WTC11 (cell line): ENCODE measurements at regions not wholly inside any gene's neighbourhood (a gene's known extent, or its start where the extent isn't known, plus 50 kb on each side); places are given as distances from the start of the nearest gene placed in this dataset.

Source experiments
- ATAC-seq: fragments of 200-7000 bp; cut with Tn5 transposase; 2 replicates; pipeline ENCODE4 v1.10.0; 2021; ENCODE audit warnings: mild to moderate bottlenecking, moderate library complexity
- CTCF ChIA-PET: fragments of 300-600 bp; sonication (Branson Sonifier 250); formaldehyde crosslinking; loops from one replicate; lab custom pipeline; 2021; ENCODE audit warnings: antibody characterized with exemption; lab: Charles Lee
- POLR2A ChIA-PET: fragments of 350-600 bp; sonication (Branson Sonifier 250); formaldehyde crosslinking; loops from one replicate; lab custom pipeline; 2021; ENCODE audit warnings: antibody characterized with exemption; lab: Charles Lee
- DNase-seq: peaks from one replicate; pipeline ENCODE4 v3.0.0; 2021; ENCODE audit warnings: low spot score
- H3K27ac Mint-ChIP-seq: 2 replicates; pipeline ENCODE4 v1.8.0; 2021; ENCODE audit warnings: mixed read lengths
- H3K27me3 Mint-ChIP-seq: 2 replicates; pipeline ENCODE4 v1.8.0; 2021; ENCODE audit warnings: low read depth, mild to moderate bottlenecking, moderate library complexity, mixed read lengths
- H3K36me3 Mint-ChIP-seq: 2 replicates; pipeline ENCODE4 v1.8.0; 2021; ENCODE audit warnings: mixed read lengths
- H3K4me1 Mint-ChIP-seq: 2 replicates; pipeline ENCODE4 v1.8.0; 2022; ENCODE audit warnings: mixed read lengths
- H3K4me3 Mint-ChIP-seq: 2 replicates; pipeline ENCODE4 v1.8.0; 2021; ENCODE audit warnings: mild to moderate bottlenecking, moderate library complexity, mixed read lengths
- H3K9me3 Mint-ChIP-seq: 2 replicates; pipeline ENCODE4 v1.8.0; 2021; ENCODE audit warnings: mixed read lengths
- E2F1 ChIP-seq: sonication (generic); formaldehyde crosslinking; IDR thresholded peaks from 2 replicates; pipeline ENCODE4 v1.8.0; 2022; ENCODE audit warnings: mild to moderate bottlenecking, missing genetic modification reagents
- E2F4 ChIP-seq: sonication (generic); formaldehyde crosslinking; IDR thresholded peaks from 2 replicates; pipeline ENCODE4 v1.8.1; 2022; ENCODE audit warnings: low read depth, mild to moderate bottlenecking, moderate library complexity, missing genetic modification reagents, borderline replicate concordance
- E2F5 ChIP-seq: sonication (generic); formaldehyde crosslinking; IDR thresholded peaks from 2 replicates; pipeline ENCODE4 v1.8.1; 2022; ENCODE audit warnings: mild to moderate bottlenecking, moderate library complexity, missing genetic modification reagents
- ETV6 ChIP-seq: sonication (generic); formaldehyde crosslinking; IDR thresholded peaks from 2 replicates; pipeline ENCODE4 v1.8.1; 2022; ENCODE audit warnings: mild to moderate bottlenecking, missing genetic modification reagents
- FOXP4 ChIP-seq: sonication (generic); formaldehyde crosslinking; IDR thresholded peaks from 2 replicates; pipeline ENCODE4 v1.8.0; 2022; ENCODE audit warnings: mild to moderate bottlenecking, missing genetic modification reagents
- IRF2 ChIP-seq: sonication (generic); formaldehyde crosslinking; IDR thresholded peaks from 2 replicates; pipeline ENCODE4 v1.8.0; 2022; ENCODE audit warnings: low read depth, missing genetic modification reagents, borderline replicate concordance
- MXD4 ChIP-seq: fragments of 250-450 bp; sonication (Bioruptor Pico); IDR thresholded peaks from 2 replicates; pipeline ENCODE4 v1.8.0; 2021; ENCODE audit warnings: mild to moderate bottlenecking, moderate library complexity, borderline replicate concordance
- NFATC4 ChIP-seq: fragments of 250-450 bp; sonication (Bioruptor Pico); IDR thresholded peaks from 2 replicates; pipeline ENCODE4 v1.9.0; 2021; ENCODE audit warnings: mild to moderate bottlenecking
- PRRX2 ChIP-seq: fragments of 250-450 bp; sonication (Bioruptor Pico); IDR thresholded peaks from 2 replicates; pipeline ENCODE4 v1.8.0; 2021; ENCODE audit warnings: mild to moderate bottlenecking
- RELA ChIP-seq: sonication (generic); formaldehyde crosslinking; IDR thresholded peaks from 2 replicates; pipeline ENCODE4 v1.8.1; 2022; ENCODE audit warnings: missing genetic modification reagents, mild to moderate bottlenecking, borderline replicate concordance
- SOX15 ChIP-seq: fragments of 250-450 bp; sonication (Bioruptor Pico); IDR thresholded peaks from 2 replicates; pipeline ENCODE4 v1.9.0; 2021; ENCODE audit warnings: mild to moderate bottlenecking
- USF1 ChIP-seq: sonication (generic); formaldehyde crosslinking; IDR thresholded peaks from 2 replicates; pipeline ENCODE4 v1.8.0; 2022; ENCODE audit warnings: mild to moderate bottlenecking, missing genetic modification reagents
- ZNF121 ChIP-seq: sonication (generic); formaldehyde crosslinking; IDR thresholded peaks from 2 replicates; pipeline ENCODE4 v1.8.0; 2023; ENCODE audit warnings: missing genetic modification reagents
- ZNF138 ChIP-seq: sonication (generic); formaldehyde crosslinking; conservative IDR thresholded peaks from 2 replicates; pipeline ENCODE4 v1.8.1; 2022; ENCODE audit warnings: mild to moderate bottlenecking, moderate library complexity, missing genetic modification reagents
- ZNF317 ChIP-seq: sonication (generic); formaldehyde crosslinking; IDR thresholded peaks from 2 replicates; pipeline ENCODE4 v1.8.1; 2023; ENCODE audit warnings: low read depth, mild to moderate bottlenecking, moderate library complexity, missing genetic modification reagents, borderline replicate concordance
- ZNF671 ChIP-seq: fragments of 250-450 bp; sonication (Bioruptor Pico); IDR thresholded peaks from 2 replicates; pipeline ENCODE4 v1.8.0; 2021; ENCODE audit warnings: mild to moderate bottlenecking
- ZSCAN18 ChIP-seq: fragments of 250-450 bp; sonication (Bioruptor Pico); IDR thresholded peaks from 2 replicates; pipeline ENCODE4 v2.1.2; 2022; ENCODE audit warnings: mild to moderate bottlenecking, moderate library complexity

GRCh38 chr3:43786102-43786501 is 95.4 kb downstream of the ABHD5 start (continued):
- TF ChIP-seq ZNF317 (CRISPR knock-in tag) (no peak), ETV6 (no peak)
- TF ChIP-seq, all 79 proteins: peak for 0

- CTCF ChIA-PET = interaction anchor here (1.1 kb wide), 1 partner anchor 68 kb away, joined by 3 read pairs; no protein-coding TSS in a partner anchor
- no peak overlapping the region for H3K27ac Mint-ChIP-seq
- POLR2A ChIA-PET = no interaction called here
Observed at GRCh38 chr3:43786526-43787305, 96.0 kb downstream of the ABHD5 start.

More at GRCh38 chr3:43786526-43787305, 96.0 kb downstream of the ABHD5 start:
- H3K27me3 Mint-ChIP-seq = peaks cover 7% of the 10 kb centered on the region
- no peaks in the 10 kb centered on the region for H3K36me3 Mint-ChIP-seq
- H3K4me1 Mint-ChIP-seq = no peaks in the 10 kb centered on the region
- DNase-seq = no peak
- H3K4me3 Mint-ChIP-seq = no peak overlapping the region
- no peak for ATAC-seq
- no peak for TF ChIP-seq PRRX2
- no peak for TF ChIP-seq E2F5
- TF ChIP-seq RELA (CRISPR knock-in tag) = no peak
- no peak for TF ChIP-seq MXD4 (CRISPR knock-in tag)
- no peak for TF ChIP-seq ZNF671 (CRISPR knock-in tag)
- no peak for TF ChIP-seq IRF2 (CRISPR knock-in tag)
- no peak for TF ChIP-seq ZSCAN18 (CRISPR knock-in tag)
- TF ChIP-seq ZNF121 (CRISPR knock-in tag) = no peak
- TF ChIP-seq NFATC4 (CRISPR knock-in tag) = no peak
- TF ChIP-seq USF1 (CRISPR knock-in tag) = no peak
- no peak for TF ChIP-seq ZNF138 (CRISPR knock-in tag)
- no peak for TF ChIP-seq E2F1 (CRISPR knock-in tag)
- TF ChIP-seq SOX15 (CRISPR knock-in tag) = no peak
- no peak for TF ChIP-seq FOXP4 (CRISPR knock-in tag)
- no peak for TF ChIP-seq E2F4 (CRISPR knock-in tag)
- TF ChIP-seq, all 79 proteins: peak for 0
- no peaks in the 10 kb centered on the region for H3K9me3 Mint-ChIP-seq
